H9 (cell line): ENCODE measurements at regions not wholly inside any gene's neighbourhood (a gene's known extent, or its start where the extent isn't known, plus 50 kb on each side); places are given as distances from the start of the nearest gene placed in this dataset.

Experiments
- DNase-seq: peaks from one replicate; pipeline ENCODE4 v3.0.0-alpha.2; 2017
- H2AFZ ChIP-seq: one replicate; pipeline ENCODE4 v1.6.1; 2013; ENCODE audit warnings: mild to moderate bottlenecking, low read length, control low read depth, moderate library complexity
- H2AK5ac ChIP-seq: 2 replicates; pipeline ENCODE4 v1.6.1; 2013; ENCODE audit warnings: low read length, control low read depth, mixed read lengths; ENCODE audit not compliant: insufficient read length
- H2BK120ac ChIP-seq: one replicate; pipeline ENCODE4 v1.6.1; 2013; ENCODE audit warnings: low read depth, mild to moderate bottlenecking, low read length, control low read depth, inconsistent platforms; ENCODE audit not compliant: poor library complexity, severe bottlenecking
- H2BK12ac ChIP-seq: 2 replicates; pipeline ENCODE4 v1.6.1; 2013; ENCODE audit warnings: low read length, control low read depth, mixed read lengths, low read depth; ENCODE audit not compliant: insufficient read length
- H2BK15ac ChIP-seq: 2 replicates; pipeline ENCODE4 v1.6.1; 2013; ENCODE audit warnings: low read depth, low read length, control low read depth
- H2BK20ac ChIP-seq: one replicate; pipeline ENCODE4 v1.6.1; 2013; ENCODE audit warnings: low read depth, mild to moderate bottlenecking, low read length, control low read depth, inconsistent platforms; ENCODE audit not compliant: poor library complexity, severe bottlenecking
- H2BK5ac ChIP-seq: 2 replicates; pipeline ENCODE4 v1.6.1; 2013; ENCODE audit warnings: low read length, control low read depth, mixed read lengths; ENCODE audit not compliant: insufficient read length
- H3K14ac ChIP-seq: 2 replicates; pipeline ENCODE4 v1.6.1; 2013; ENCODE audit warnings: low read length, control low read depth; ENCODE audit not compliant: insufficient read depth
- H3K18ac ChIP-seq: 2 replicates; pipeline ENCODE4 v1.6.1; 2013; ENCODE audit warnings: low read depth, mild to moderate bottlenecking, mixed read lengths, low read length, control low read depth; ENCODE audit not compliant: insufficient read length
- H3K23ac ChIP-seq: 2 replicates; pipeline ENCODE4 v1.6.1; 2013; ENCODE audit warnings: low read length, control low read depth, mixed read lengths, low read depth; ENCODE audit not compliant: insufficient read length
- H3K23me2 ChIP-seq: 2 replicates; pipeline ENCODE4 v1.6.1; 2013; ENCODE audit warnings: low read depth, mild to moderate bottlenecking, mixed read lengths, low read length, control low read depth; ENCODE audit not compliant: insufficient read length, poor library complexity, severe bottlenecking
- H3K27ac ChIP-seq: 2 replicates; pipeline ENCODE4 v1.5.1; 2013; ENCODE audit warnings: low read length, control low read depth, mixed read lengths, low read depth; ENCODE audit not compliant: insufficient read length
- H3K27me3 ChIP-seq: 2 replicates; pipeline ENCODE4 v1.6.1; 2013; ENCODE audit warnings: low read length, control low read depth, inconsistent platforms; ENCODE audit not compliant: insufficient read depth
- H3K4ac ChIP-seq: 2 replicates; pipeline ENCODE4 v1.6.1; 2013; ENCODE audit warnings: low read depth, mild to moderate bottlenecking, control low read depth, inconsistent platforms, low read length, moderate library complexity
- H3K4me1 ChIP-seq: 2 replicates; pipeline ENCODE4 v1.6.1; 2013; ENCODE audit warnings: low read length, control low read depth, inconsistent platforms; ENCODE audit not compliant: insufficient read depth
- H3K4me2 ChIP-seq: 2 replicates; pipeline ENCODE4 v1.6.1; 2013; ENCODE audit warnings: low read length, control low read depth, mixed read lengths; ENCODE audit not compliant: insufficient read length, insufficient read depth
- H3K56ac ChIP-seq: 2 replicates; pipeline ENCODE4 v1.6.1; 2013; ENCODE audit warnings: low read depth, mild to moderate bottlenecking, mixed read lengths, low read length, control low read depth; ENCODE audit not compliant: insufficient read length
- H3K79me1 ChIP-seq: 2 replicates; pipeline ENCODE4 v1.6.1; 2013; ENCODE audit warnings: low read depth, mild to moderate bottlenecking, moderate library complexity, low read length, control low read depth, inconsistent platforms; ENCODE audit not compliant: insufficient read depth, poor library complexity, severe bottlenecking
- H3K79me2 ChIP-seq: 2 replicates; pipeline ENCODE4 v1.6.1; 2013; ENCODE audit warnings: low read length, control low read depth, inconsistent platforms; ENCODE audit not compliant: insufficient read depth
- H3K9ac ChIP-seq: 2 replicates; pipeline ENCODE4 v1.6.1; 2013; ENCODE audit warnings: low read length, control low read depth, mixed read lengths; ENCODE audit not compliant: insufficient read length; ENCODE audit errors: extremely low read depth
- H3K9me3 ChIP-seq: one replicate; pipeline ENCODE4 v1.6.1; 2013; ENCODE audit warnings: low read depth, low read length, inconsistent platforms; ENCODE audit not compliant: control insufficient read depth
- H3T11ph ChIP-seq: one replicate; pipeline ENCODE4 v1.6.1; 2013; ENCODE audit warnings: mild to moderate bottlenecking, low read length, control low read depth, inconsistent platforms
- H4K20me1 ChIP-seq: one replicate; pipeline ENCODE4 v1.6.1; 2013; ENCODE audit not compliant: control insufficient read depth, insufficient read length, insufficient read depth
- H4K5ac ChIP-seq: 2 replicates; pipeline ENCODE4 v1.6.1; 2013; ENCODE audit warnings: low read depth, mild to moderate bottlenecking, mixed read lengths, low read length, control low read depth; ENCODE audit not compliant: insufficient read length
- H4K8ac ChIP-seq: replicated peaks from 2 replicates; pipeline ENCODE4 v1.6.1; 2013; ENCODE audit warnings: low read length, control low read depth, mixed read lengths, low read depth; ENCODE audit not compliant: insufficient read length
- H4K91ac ChIP-seq: 2 replicates; pipeline ENCODE4 v1.6.1; 2013; ENCODE audit warnings: low read depth, mild to moderate bottlenecking, moderate library complexity, mixed read lengths, low read length, control low read depth; ENCODE audit not compliant: insufficient read length
- H3K27ac Mint-ChIP-seq, 3 experiments: 2 replicates in 2 of 3; 3 replicates in 1 of 3; pipeline ENCODE4 v1.8.0; 2020 to 2021; ENCODE audit warnings: mixed read lengths in 3 of 3, mild to moderate bottlenecking in 1 of 3, moderate library complexity in 1 of 3
- H3K27me3 Mint-ChIP-seq: 2 replicates; pipeline ENCODE4 v1.8.0; 2021; ENCODE audit warnings: low read depth, mild to moderate bottlenecking, moderate library complexity, mixed read lengths
- H3K36me3 Mint-ChIP-seq, 3 experiments: 2 replicates in 2 of 3; 3 replicates in 1 of 3; pipeline ENCODE4 v1.8.0; 2020 to 2021; ENCODE audit warnings: low read depth in 3 of 3, mixed read lengths in 3 of 3; ENCODE audit not compliant: insufficient read depth in 1 of 3
- H3K4me1 Mint-ChIP-seq, 2 experiments: 2 replicates each; pipeline ENCODE4 v1.8.0; 2020; ENCODE audit warnings: mixed read lengths in 2 of 2
- H3K4me3 Mint-ChIP-seq, 2 experiments: 2 replicates in 1 of 2; 3 replicates in 1 of 2; pipeline ENCODE4 v1.8.0; 2020 to 2021; ENCODE audit warnings: mild to moderate bottlenecking in 2 of 2, mixed read lengths in 2 of 2, moderate library complexity in 1 of 2
- H3K9me3 Mint-ChIP-seq, 2 experiments: 2 replicates in 1 of 2; 3 replicates in 1 of 2; pipeline ENCODE4 v1.8.0; 2020; ENCODE audit warnings: mild to moderate bottlenecking in 2 of 2, mixed read lengths in 2 of 2, moderate library complexity in 1 of 2
- WGBS: extraction: QIAGEN DNeasy Blood & Tissue Kit; methylation state at CpG from one replicate; pipeline ENCODE4 v1.1.7; 2013; ENCODE audit warnings: missing lambda C conversion rate, low lambda C conversion rate, mixed read lengths; ENCODE audit not compliant: insufficient read length; ENCODE audit errors: extremely low coverage; 5-methylcytosine and 5-hydroxymethylcytosine counted together
- TF ChIP-seq, protein P1 (sequence below): fragments of 200-600 bp; sonication (generic); conservative IDR thresholded peaks from 3 replicates; pipeline ENCODE4 v1.8.0; 2021; ENCODE audit warnings: antibody characterized with exemption, mild to moderate bottlenecking

- H3K27me3 Mint-ChIP-seq, result no peaks in the 10 kb centered on the region
- no peak overlapping the region for H2BK20ac ChIP-seq
- H3K9ac ChIP-seq, result no peak overlapping the region
- H2BK5ac ChIP-seq, result no peak overlapping the region
- H3K79me2 ChIP-seq, result no peaks in the 10 kb centered on the region
- no peaks in the 10 kb centered on the region for H3K9me3 ChIP-seq
- no peak overlapping the region for H3K27ac Mint-ChIP-seq
- no peak overlapping the region for H3K4me2 ChIP-seq
- no peak overlapping the region for H3K56ac ChIP-seq
- H2BK120ac ChIP-seq, result no peak overlapping the region
- no peak overlapping the region for H3K4me3 Mint-ChIP-seq
- no CpG with 5 or more reads among the region's 1 CpG for whole genome bisulfite sequencing
- H3K4me1 Mint-ChIP-seq, result peaks cover 7 to 19% of the 10 kb centered on the region in 2 experiments
- H3K36me3 Mint-ChIP-seq, result no peaks in the 10 kb centered on the region
- H3K4ac ChIP-seq, result no peak overlapping the region
- H2AK5ac ChIP-seq, result no peak overlapping the region
- no peak overlapping the region for H3K14ac ChIP-seq
- H3K23me2 ChIP-seq, result no peaks in the 10 kb centered on the region
- H3K18ac ChIP-seq, result no peak overlapping the region
- no peak overlapping the region for H3T11ph ChIP-seq
- H3K27ac ChIP-seq, result no peak overlapping the region
- H4K20me1 ChIP-seq, result no peaks in the 10 kb centered on the region
- no peak overlapping the region for H4K5ac ChIP-seq
- H4K8ac ChIP-seq, result no peak overlapping the region
- H2AFZ ChIP-seq, result no peak overlapping the region
- no peak overlapping the region for H4K91ac ChIP-seq
- no peak for DNase-seq
- TF ChIP-seq, protein P1, sequence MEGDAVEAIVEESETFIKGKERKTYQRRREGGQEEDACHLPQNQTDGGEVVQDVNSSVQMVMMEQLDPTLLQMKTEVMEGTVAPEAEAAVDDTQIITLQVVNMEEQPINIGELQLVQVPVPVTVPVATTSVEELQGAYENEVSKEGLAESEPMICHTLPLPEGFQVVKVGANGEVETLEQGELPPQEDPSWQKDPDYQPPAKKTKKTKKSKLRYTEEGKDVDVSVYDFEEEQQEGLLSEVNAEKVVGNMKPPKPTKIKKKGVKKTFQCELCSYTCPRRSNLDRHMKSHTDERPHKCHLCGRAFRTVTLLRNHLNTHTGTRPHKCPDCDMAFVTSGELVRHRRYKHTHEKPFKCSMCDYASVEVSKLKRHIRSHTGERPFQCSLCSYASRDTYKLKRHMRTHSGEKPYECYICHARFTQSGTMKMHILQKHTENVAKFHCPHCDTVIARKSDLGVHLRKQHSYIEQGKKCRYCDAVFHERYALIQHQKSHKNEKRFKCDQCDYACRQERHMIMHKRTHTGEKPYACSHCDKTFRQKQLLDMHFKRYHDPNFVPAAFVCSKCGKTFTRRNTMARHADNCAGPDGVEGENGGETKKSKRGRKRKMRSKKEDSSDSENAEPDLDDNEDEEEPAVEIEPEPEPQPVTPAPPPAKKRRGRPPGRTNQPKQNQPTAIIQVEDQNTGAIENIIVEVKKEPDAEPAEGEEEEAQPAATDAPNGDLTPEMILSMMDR, result no peak
- H2BK12ac ChIP-seq, result no peak overlapping the region
- H3K9me3 Mint-ChIP-seq, result no peaks in the 10 kb centered on the region
- H3K4me1 ChIP-seq, result no peaks in the 10 kb centered on the region; the same call in 1 of the 2 replicates
- H3K79me1 ChIP-seq, result no peaks in the 10 kb centered on the region
- H3K27me3 ChIP-seq, result no peaks in the 10 kb centered on the region
- H2BK15ac ChIP-seq, result no peak overlapping the region
- H3K23ac ChIP-seq, result no peak overlapping the region
Observed at GRCh38 chr1:195941795-195942194, 666.4 kb downstream of the KCNT2 start.
